PC-9 (cell line): ENCODE measurements at regions not wholly inside any gene's neighbourhood (a gene's known extent, or its start where the extent isn't known, plus 50 kb on each side); places are given as distances from the start of the nearest gene placed in this dataset.

ENCODE experiments used
- BruUV-seq: library from RNA; stranded (reverse); fragments of 400-500 nt; replicated peaks from 2 replicates; lab custom pipeline; 2021; lab: Mats Ljungman, UMichigan
- CTCF ChIA-PET: fragments of 300-600 bp; sonication (Branson Sonifier 250); formaldehyde crosslinking; loops from one replicate; lab custom pipeline; 2022; ENCODE audit warnings: antibody characterized with exemption; lab: Charles Lee
- POLR2A ChIA-PET: fragments of 300-600 bp; sonication (Branson Sonifier 250); formaldehyde crosslinking; loops from one replicate; lab custom pipeline; 2022; ENCODE audit warnings: antibody characterized with exemption; ENCODE audit not compliant: unreplicated experiment; lab: Charles Lee
- DNase-seq, 2 experiments: peaks; one replicate each; pipeline versions ENCODE4 v3.0.0 to v3.0.0-alpha.2; 2015 to 2022; ENCODE audit warnings: mixed read lengths in 1 of 2
- H2AFZ ChIP-seq: fragments of 200-600 bp; sonication (generic); 2 replicates; pipeline ENCODE4 v1.8.1; 2017; ENCODE audit warnings: antibody characterized with exemption
- H3F3A ChIP-seq: fragments of 200-600 bp; sonication (generic); 2 replicates; pipeline ENCODE4 v1.8.1; 2017; ENCODE audit warnings: antibody characterized with exemption, mild to moderate bottlenecking, low read depth; ENCODE audit not compliant: insufficient read depth
- H3K27ac ChIP-seq: fragments of 200-600 bp; sonication (generic); 2 replicates; pipeline ENCODE4 v1.6.1; 2016; ENCODE audit warnings: mixed run types
- H3K27me3 ChIP-seq: fragments of 200-600 bp; sonication (generic); 2 replicates; pipeline ENCODE4 v1.6.1; 2016; ENCODE audit warnings: low read depth, mixed run types; ENCODE audit not compliant: insufficient read depth
- H3K36me3 ChIP-seq: fragments of 200-600 bp; sonication (generic); 2 replicates; pipeline ENCODE4 v1.6.1; 2016; ENCODE audit warnings: low read depth, mixed run types
- H3K4me1 ChIP-seq: fragments of 200-600 bp; sonication (generic); replicated peaks from 2 replicates; pipeline ENCODE4 v1.6.1; 2016; ENCODE audit warnings: mixed run types; ENCODE audit not compliant: insufficient read depth
- H3K4me2 ChIP-seq: fragments of 200-600 bp; sonication (generic); 2 replicates; pipeline ENCODE4 v1.6.1; 2017; ENCODE audit warnings: mixed run types
- H3K4me3 ChIP-seq: fragments of 200-600 bp; sonication (generic); 2 replicates; pipeline ENCODE4 v1.6.1; 2016; ENCODE audit warnings: mixed run types
- H3K79me2 ChIP-seq: fragments of 200-600 bp; sonication (generic); 2 replicates; pipeline ENCODE4 v1.6.1; 2017; ENCODE audit warnings: low read depth, mixed run types
- H3K9me2 ChIP-seq: fragments of 200-600 bp; sonication (generic); 2 replicates; pipeline ENCODE4 v1.8.1; 2017; ENCODE audit warnings: mild to moderate bottlenecking; ENCODE audit not compliant: insufficient read depth
- H3K9me3 ChIP-seq: fragments of 200-600 bp; sonication (generic); 2 replicates; pipeline ENCODE4 v1.8.1; 2016; ENCODE audit warnings: low read depth; ENCODE audit not compliant: insufficient read depth
- H4K20me1 ChIP-seq: fragments of 200-600 bp; sonication (generic); 2 replicates; pipeline ENCODE4 v1.8.1; 2017; ENCODE audit not compliant: insufficient read depth
- CTCF ChIP-seq: fragments of 200-600 bp; sonication (generic); conservative IDR thresholded peaks from 2 replicates; pipeline ENCODE4 v1.6.1; 2017; ENCODE audit warnings: mixed run types, antibody characterized with exemption, mild to moderate bottlenecking, moderate library complexity
- EZH2 ChIP-seq: fragments of 200-600 bp; sonication (generic); IDR thresholded peaks from 2 replicates; pipeline ENCODE4 v1.8.0; 2017; ENCODE audit warnings: antibody characterized with exemption, low read depth
- intact Hi-C: fragments of 100-400 bp; cut with micrococcal nuclease; formaldehyde crosslinking; loops from one replicate; pipeline ENCODE4 v1.10.0; 2022; ENCODE audit not compliant: unreplicated experiment

- no peak overlapping the region for H2AFZ ChIP-seq
- no peak for DNase-seq
- no TSS peak for BruUV-seq
Measured at GRCh38 chr5:125103459-125103858, 357.0 kb upstream of the ZNF608 start.

GRCh38 chr5:125106271-125106670 lies 359.8 kb upstream of the ZNF608 start:
- Histone ChIP-seq H3K4me2 (no peak overlapping the region), H3K36me3 (no peaks in the 10 kb centered on the region), H3K4me1 (no peaks in the 10 kb centered on the region), H3K9me3 (no peaks in the 10 kb centered on the region), H3K27ac (no peak overlapping the region), H2AFZ (no peak overlapping the region), H3K4me3 (no peak overlapping the region), H3K79me2 (no peaks in the 10 kb centered on the region), H3K27me3 (no peaks in the 10 kb centered on the region), H4K20me1 (no peaks in the 10 kb centered on the region), H3K9me2 (no peaks in the 10 kb centered on the region), H3F3A (no peaks in the 10 kb centered on the region)
- no peak for TF ChIP-seq EZH2
- TF ChIP-seq CTCF: no peak
- CTCF ChIA-PET: no interaction called here
- no peak for DNase-seq
- intact Hi-C loops: no loop called here
- no TSS peak for BruUV-seq
- POLR2A ChIA-PET: no interaction called here

More at GRCh38 chr5:125103459-125103858, 357.0 kb upstream of the ZNF608 start:
- H3K4me3 ChIP-seq: no peak overlapping the region
- H3K9me2 ChIP-seq: no peaks in the 10 kb centered on the region
- no peaks in the 10 kb centered on the region for H3F3A ChIP-seq
- H3K9me3 ChIP-seq: no peaks in the 10 kb centered on the region
- no peaks in the 10 kb centered on the region for H4K20me1 ChIP-seq
- POLR2A ChIA-PET: no interaction called here
- no peaks in the 10 kb centered on the region for H3K4me1 ChIP-seq
- H3K27ac ChIP-seq: no peak overlapping the region
- TF ChIP-seq CTCF: no peak
- no peak for TF ChIP-seq EZH2
- CTCF ChIA-PET: no interaction called here
- no peaks in the 10 kb centered on the region for H3K36me3 ChIP-seq
- no peaks in the 10 kb centered on the region for H3K79me2 ChIP-seq
- no peak overlapping the region for H3K4me2 ChIP-seq
- intact Hi-C loops: no loop called here
- H3K27me3 ChIP-seq: no peaks in the 10 kb centered on the region

GRCh38 chr5:125106881-125107280 lies 360.4 kb upstream of the ZNF608 start:
- H3K36me3 ChIP-seq: no peaks in the 10 kb centered on the region
- no peak overlapping the region for H3K4me2 ChIP-seq
- DNase-seq: no peak
- no peak overlapping the region for H3K27ac ChIP-seq
- H3K9me2 ChIP-seq: no peaks in the 10 kb centered on the region
- no peaks in the 10 kb centered on the region for H3K9me3 ChIP-seq
- H3K4me3 ChIP-seq: no peak overlapping the region
- no peak for TF ChIP-seq CTCF
- TF ChIP-seq EZH2: no peak
- BruUV-seq: no TSS peak
- H3K4me1 ChIP-seq: peaks cover 5% of the 10 kb centered on the region
- ChIA-PET POLR2A (no interaction called here), CTCF (no interaction called here)
- no peaks in the 10 kb centered on the region for H3F3A ChIP-seq
- H4K20me1 ChIP-seq: no peaks in the 10 kb centered on the region
- peak overlapping the region; percentile 55; the same call in 1 of the 2 replicates for H2AFZ ChIP-seq
- no peaks in the 10 kb centered on the region for H3K27me3 ChIP-seq
- intact Hi-C loops: no loop called here
- H3K79me2 ChIP-seq: no peaks in the 10 kb centered on the region
